Stimulated activated naive CD8-positive, alpha-beta T cell treated with anti-CD3 and anti-CD28 coated beads, Interleukin-15, amount 100 ng/mL, for 72 hours (primary cell): ENCODE measurements at regions not wholly inside any gene's neighbourhood (a gene's known extent, or its start where the extent isn't known, plus 50 kb on each side); places are given as distances from the start of the nearest gene placed in this dataset.

ENCODE experiments used
- ATAC-seq: fragments of 150-1000 bp; cut with Tn5 transposase; 2 replicates; pipeline ENCODE4 v1.10.0; 2021; ENCODE audit warnings: mild to moderate bottlenecking, moderate library complexity
- DNase-seq, 2 donors: peaks; one replicate each; pipeline ENCODE4 v3.0.0; 2021 to 2022
- H3K27ac Mint-ChIP-seq, 2 donors: one replicate each; pipeline ENCODE4 v1.8.0; 2022; ENCODE audit warnings: mild to moderate bottlenecking in 2 of 2, mixed read lengths in 2 of 2, moderate library complexity in 2 of 2
- H3K27me3 Mint-ChIP-seq: one replicate; pipeline ENCODE4 v1.8.0; 2022; ENCODE audit warnings: mixed read lengths
- H3K4me1 Mint-ChIP-seq: one replicate; pipeline ENCODE4 v1.8.0; 2022; ENCODE audit warnings: mild to moderate bottlenecking, mixed read lengths
- H3K4me3 Mint-ChIP-seq, 2 donors: one replicate each; pipeline ENCODE4 v1.8.0; 2022; ENCODE audit warnings: mild to moderate bottlenecking in 2 of 2, mixed read lengths in 2 of 2, moderate library complexity in 1 of 2
- H3K9me3 Mint-ChIP-seq, 2 donors: one replicate each; pipeline ENCODE4 v1.8.0; 2022; ENCODE audit warnings: mixed read lengths in 2 of 2

DNA sequence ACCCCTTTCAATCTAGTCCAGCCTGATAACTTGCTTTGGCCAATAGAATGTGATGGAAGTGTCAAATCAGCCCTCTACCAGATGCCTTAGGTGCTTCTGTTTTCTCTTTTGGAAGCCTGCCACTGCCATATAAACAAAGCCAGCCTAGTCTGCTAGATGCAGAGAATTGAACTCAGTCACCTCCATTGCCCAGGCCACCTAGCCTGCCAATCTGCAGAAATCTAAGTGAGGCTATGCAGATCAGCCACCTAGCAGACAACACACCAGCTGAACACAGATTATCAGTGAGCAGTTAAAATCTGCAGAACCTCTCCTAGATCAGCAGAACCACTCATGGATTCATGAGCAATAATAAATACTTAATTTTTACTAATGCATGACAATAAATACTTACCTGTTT is 1108.2 kb downstream of the PCDH18 start:
- ATAC-seq (no peak), DNase-seq (no peak)
- H3K4me3 Mint-ChIP-seq, result no peak overlapping the region
- no peak overlapping the region for H3K27ac Mint-ChIP-seq
- no peaks in the 10 kb centered on the region for H3K4me1 Mint-ChIP-seq
- H3K9me3 Mint-ChIP-seq, result peaks cover 7 to 10% of the 10 kb centered on the region in 2 donors
- no peaks in the 10 kb centered on the region for H3K27me3 Mint-ChIP-seq

DNA sequence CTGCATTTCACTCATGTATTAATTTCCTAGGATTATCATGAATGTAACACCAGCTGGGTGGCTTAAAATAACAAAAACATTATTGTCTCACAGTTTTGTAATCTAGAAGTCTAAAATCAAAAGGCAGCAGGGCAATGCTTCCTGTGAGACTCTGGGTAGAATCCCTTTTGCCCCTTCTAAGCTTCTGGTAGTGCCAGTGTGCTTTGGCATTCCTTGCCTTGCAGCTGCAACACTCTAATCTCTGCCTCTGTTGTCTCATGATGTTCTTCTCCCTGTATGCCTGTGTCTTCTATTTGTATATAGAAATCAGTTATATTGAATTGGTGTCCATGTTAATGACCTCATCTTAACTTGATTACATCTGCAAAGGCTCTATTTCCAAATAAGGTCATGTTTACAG is 1117.3 kb downstream of the PCDH18 start:
- no peak overlapping the region for H3K27ac Mint-ChIP-seq
- no peak for DNase-seq
- no peaks in the 10 kb centered on the region for H3K27me3 Mint-ChIP-seq
- peaks cover 0 to 8% of the 10 kb centered on the region in 2 donors for H3K9me3 Mint-ChIP-seq
- no peak overlapping the region for H3K4me3 Mint-ChIP-seq
- no peak for ATAC-seq
- no peaks in the 10 kb centered on the region for H3K4me1 Mint-ChIP-seq

DNA sequence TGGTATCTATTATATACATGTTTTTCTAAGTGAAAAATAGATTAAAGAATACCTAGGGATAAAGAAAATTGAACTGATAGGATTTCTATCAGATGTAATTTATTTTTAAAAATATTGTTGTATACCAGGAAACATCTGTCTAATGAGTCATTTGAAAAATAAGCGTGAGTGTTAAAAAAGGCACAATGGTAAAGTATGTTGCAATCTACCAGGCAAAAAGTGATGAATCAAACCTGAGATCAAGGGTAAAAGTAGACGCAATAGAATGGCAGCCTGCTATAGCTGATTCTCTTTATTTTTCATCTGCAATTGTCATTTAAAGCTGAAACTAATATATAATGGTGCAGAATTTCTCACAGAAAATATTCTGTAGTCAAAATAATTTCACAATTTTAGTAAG is 1119.6 kb downstream of the PCDH18 start:
- Mint-ChIP-seq H3K9me3 (peaks cover 0 to 8% of the 10 kb centered on the region in 2 donors), H3K4me3 (no peak overlapping the region), H3K27me3 (no peaks in the 10 kb centered on the region), H3K27ac (no peak overlapping the region), H3K4me1 (no peaks in the 10 kb centered on the region)
- ATAC-seq (no peak), DNase-seq (no peak)

DNA sequence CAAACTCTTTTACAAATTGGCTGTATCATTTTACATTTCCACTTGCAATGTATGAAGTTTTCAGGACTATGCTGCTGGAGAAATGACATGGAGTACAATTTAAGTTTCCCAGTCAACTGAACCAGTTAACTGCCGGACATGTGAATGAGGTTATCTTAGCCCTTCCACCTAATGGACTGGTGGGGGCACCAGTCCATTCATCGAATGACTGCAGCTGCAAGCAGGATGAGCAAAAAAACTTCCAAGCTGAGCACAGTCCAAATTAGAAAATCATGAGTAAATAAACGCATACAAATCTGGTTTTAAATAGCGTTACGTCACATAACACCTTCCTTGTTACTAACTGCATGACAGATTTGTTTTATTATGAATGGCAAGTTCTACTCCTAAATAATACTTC is 1131.5 kb downstream of the PCDH18 start:
- peaks cover 0 to 3% of the 10 kb centered on the region in 2 donors for H3K9me3 Mint-ChIP-seq
- DNase-seq (no peak), ATAC-seq (no peak)
- H3K4me1 Mint-ChIP-seq, result no peaks in the 10 kb centered on the region
- no peaks in the 10 kb centered on the region for H3K27me3 Mint-ChIP-seq
- H3K4me3 Mint-ChIP-seq, result no peak overlapping the region
- no peak overlapping the region for H3K27ac Mint-ChIP-seq

DNA sequence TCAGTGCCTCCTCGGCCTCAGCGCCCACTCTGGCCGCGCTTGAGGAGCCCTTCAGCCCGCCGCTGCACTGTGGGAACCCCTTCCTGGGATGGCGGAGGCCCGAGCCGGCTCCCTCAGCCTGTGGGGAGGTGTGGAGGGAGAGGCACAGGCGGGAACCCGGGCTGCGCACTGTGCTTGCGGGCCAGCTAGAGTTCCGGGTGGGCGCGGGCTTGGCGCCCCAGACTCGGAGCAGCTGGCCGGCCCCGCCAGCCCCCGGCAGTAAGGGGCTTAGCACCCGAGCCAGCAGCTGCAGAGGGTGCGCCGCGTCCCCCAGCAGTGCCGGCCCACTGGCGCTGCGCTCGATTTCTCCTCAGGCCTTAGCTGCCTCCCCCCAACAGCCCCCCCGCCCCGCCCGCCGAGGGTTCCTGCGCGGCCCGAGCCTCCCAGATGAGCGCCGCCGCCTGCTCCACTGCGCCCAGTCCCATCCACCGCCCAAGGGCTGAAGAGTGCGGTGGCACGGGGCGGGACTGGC is 1137.0 kb downstream of the PCDH18 start:
- DNase-seq, result no peak
- no peaks in the 10 kb centered on the region for H3K27me3 Mint-ChIP-seq
- ATAC-seq, result peak; percentile 39
- H3K27ac Mint-ChIP-seq, result no peak overlapping the region
- H3K9me3 Mint-ChIP-seq, result no peaks in the 10 kb centered on the region
- no peak overlapping the region for H3K4me3 Mint-ChIP-seq
- H3K4me1 Mint-ChIP-seq, result no peaks in the 10 kb centered on the region

DNA sequence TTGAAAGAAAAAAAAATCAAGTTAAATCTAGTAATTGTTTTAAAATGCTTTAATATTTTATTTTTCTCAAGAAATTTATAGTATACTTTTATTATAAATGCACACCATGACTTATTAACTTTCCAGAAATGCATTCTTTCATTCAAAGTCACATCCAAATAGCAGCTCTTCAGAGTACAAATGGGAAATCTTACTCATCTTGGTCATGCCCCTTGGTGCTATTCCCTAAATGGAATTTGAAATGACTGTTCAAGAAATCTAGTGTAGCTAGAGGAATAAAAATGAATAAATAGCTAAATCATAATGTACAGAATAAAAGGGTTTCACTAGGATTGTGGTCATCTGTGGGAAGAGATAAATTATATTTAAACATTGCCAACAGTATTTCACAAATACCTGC is 1139.7 kb downstream of the PCDH18 start:
- Mint-ChIP-seq H3K4me3 (no peak overlapping the region), H3K27me3 (no peaks in the 10 kb centered on the region), H3K9me3 (no peaks in the 10 kb centered on the region), H3K4me1 (no peaks in the 10 kb centered on the region), H3K27ac (no peak overlapping the region)
- no peak for ATAC-seq
- DNase-seq, result no peak

DNA sequence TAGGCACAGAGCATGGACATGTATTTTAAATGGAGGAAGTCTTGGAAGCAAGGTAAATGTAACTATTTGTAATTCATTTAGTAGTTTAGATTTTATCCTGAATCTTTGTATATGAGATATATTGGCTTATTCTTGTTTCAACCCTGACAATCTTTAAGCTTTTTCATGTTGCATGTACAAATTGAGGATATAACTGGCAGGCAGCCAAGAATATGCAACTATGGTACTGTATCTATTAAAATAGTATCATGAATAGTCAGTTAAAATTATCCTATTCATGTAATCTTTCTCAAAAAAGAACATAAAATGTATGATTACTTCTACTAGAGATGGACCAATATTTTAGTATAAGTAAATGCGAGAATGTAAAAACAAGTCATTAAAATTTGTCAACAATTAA is 1141.5 kb downstream of the PCDH18 start:
- DNase-seq (no peak), ATAC-seq (no peak)
- Mint-ChIP-seq H3K9me3 (no peaks in the 10 kb centered on the region), H3K27me3 (no peaks in the 10 kb centered on the region), H3K4me1 (no peaks in the 10 kb centered on the region), H3K4me3 (no peak overlapping the region), H3K27ac (no peak overlapping the region)

DNA sequence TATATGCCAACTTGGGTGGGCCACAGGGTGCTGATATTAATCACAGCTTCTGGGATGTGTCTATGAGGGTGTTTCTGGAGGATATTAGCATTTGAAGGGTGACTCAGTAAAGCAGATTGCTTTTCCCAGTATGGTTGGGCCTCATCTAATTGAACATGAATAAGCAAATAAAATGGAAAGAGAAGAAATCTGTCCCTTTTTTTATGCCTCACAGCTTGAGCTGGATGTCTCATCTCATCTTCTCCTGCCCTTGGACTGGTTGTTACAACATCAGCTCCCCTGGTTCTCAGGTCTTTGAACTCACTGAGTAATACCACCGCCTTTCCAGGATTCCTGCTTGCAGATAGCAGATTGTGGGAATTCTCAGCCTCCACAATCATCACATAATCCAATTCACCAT is 1149.2 kb downstream of the PCDH18 start:
- ATAC-seq, result no peak
- no peaks in the 10 kb centered on the region for H3K4me1 Mint-ChIP-seq

DNA sequence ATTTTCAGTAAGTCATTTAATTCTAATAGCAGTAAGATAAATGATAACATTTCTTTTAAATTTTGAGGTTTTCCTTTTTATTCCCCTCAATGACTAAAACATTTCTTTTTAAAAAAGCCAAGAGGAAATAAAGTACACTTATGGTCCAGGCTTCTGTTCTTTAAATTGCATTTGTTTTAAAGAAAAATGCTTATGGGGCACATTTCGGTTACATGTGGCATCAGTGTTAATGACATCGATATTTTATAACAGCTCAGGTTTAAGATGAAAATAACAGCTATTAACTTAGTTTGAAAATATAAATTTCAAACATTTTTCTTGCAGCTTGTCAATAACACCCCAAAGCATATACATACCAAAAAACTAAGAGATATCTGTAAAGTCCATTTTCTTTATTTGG is 1161.1 kb downstream of the PCDH18 start:
- no peak overlapping the region for H3K27ac Mint-ChIP-seq

More for the DNA sequence above, 1149.2 kb downstream of the PCDH18 start:
- Mint-ChIP-seq H3K4me3 (no peak overlapping the region), H3K27ac (no peak overlapping the region), H3K27me3 (no peaks in the 10 kb centered on the region), H3K9me3 (no peaks in the 10 kb centered on the region)
- no peak for DNase-seq

DNA sequence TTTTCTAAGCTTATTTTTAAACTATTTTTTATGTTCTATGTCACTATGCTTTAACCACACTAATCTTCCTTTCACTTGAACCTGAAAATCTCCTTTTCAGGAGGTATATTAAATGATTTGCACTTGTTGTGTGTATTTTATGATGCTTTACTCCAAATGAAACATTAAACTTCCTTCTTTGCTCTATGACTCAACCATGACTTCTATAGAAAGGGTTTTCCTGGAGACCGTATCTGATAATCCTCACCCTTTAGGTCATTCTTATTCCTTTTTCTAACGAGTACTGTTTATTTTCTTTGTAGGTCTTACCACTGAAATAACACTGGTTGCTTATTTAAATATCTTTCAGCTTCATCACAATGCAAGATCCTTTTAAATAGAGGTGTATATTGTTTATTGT is 1163.2 kb downstream of the PCDH18 start:
- Mint-ChIP-seq H3K27ac (no peak overlapping the region), H3K4me3 (no peak overlapping the region), H3K27me3 (no peaks in the 10 kb centered on the region), H3K9me3 (no peaks in the 10 kb centered on the region), H3K4me1 (no peaks in the 10 kb centered on the region)
- ATAC-seq (no peak), DNase-seq (no peak)

More for the DNA sequence above, 1161.1 kb downstream of the PCDH18 start:
- Mint-ChIP-seq H3K4me1 (no peaks in the 10 kb centered on the region), H3K27me3 (no peaks in the 10 kb centered on the region), H3K9me3 (no peaks in the 10 kb centered on the region), H3K4me3 (no peak overlapping the region)
- ATAC-seq (no peak), DNase-seq (no peak)

DNA sequence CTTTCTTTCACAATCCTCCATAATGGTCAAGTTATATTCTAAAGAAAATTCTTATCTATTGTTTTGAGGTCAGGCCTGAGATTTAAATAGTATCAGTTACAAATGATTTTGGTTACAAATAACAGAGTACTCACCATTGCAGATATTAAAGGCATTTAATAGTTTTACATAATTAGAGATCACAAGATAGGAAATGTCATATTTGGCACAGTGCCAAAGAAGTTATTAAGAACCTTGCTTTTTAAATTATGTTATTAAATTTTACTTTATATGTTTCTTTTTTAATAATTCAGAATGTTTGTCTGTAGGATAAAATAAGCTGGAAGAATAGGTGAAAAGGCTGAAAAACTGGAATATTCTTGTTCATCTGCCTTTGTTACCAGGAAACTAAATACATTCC is 1174.7 kb downstream of the PCDH18 start:
- no peak overlapping the region for H3K27ac Mint-ChIP-seq
- no peaks in the 10 kb centered on the region for H3K27me3 Mint-ChIP-seq
- no peak for DNase-seq
- ATAC-seq, result no peak
- peaks cover 5 to 6% of the 10 kb centered on the region in 2 donors for H3K9me3 Mint-ChIP-seq
- no peaks in the 10 kb centered on the region for H3K4me1 Mint-ChIP-seq
- H3K4me3 Mint-ChIP-seq, result no peak overlapping the region

DNA sequence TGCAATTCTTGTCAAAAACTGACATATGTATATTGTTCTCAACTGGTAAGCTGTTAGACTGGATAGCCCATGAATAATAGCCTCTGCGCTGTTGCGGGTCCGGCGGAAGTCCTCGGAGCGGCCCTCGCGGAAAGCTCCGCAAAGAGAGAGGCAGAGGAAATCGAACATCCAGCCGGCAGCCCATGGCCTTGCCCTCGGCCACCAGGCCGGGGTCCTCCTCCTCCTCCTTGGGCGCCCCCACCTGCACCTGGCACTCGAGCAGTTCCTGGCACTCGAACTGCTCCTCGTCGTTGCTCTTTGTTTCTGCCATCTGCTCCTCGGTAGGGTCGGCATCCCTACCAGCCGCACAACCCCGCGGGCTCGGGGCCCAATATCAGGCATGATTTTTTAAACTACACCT is 1176.3 kb downstream of the PCDH18 start:
- Mint-ChIP-seq H3K27ac (no peak overlapping the region), H3K4me1 (no peaks in the 10 kb centered on the region), H3K9me3 (peaks cover 5 to 6% of the 10 kb centered on the region in 2 donors), H3K27me3 (no peaks in the 10 kb centered on the region), H3K4me3 (no peak overlapping the region)
- ATAC-seq (no peak), DNase-seq (no peak)

DNA sequence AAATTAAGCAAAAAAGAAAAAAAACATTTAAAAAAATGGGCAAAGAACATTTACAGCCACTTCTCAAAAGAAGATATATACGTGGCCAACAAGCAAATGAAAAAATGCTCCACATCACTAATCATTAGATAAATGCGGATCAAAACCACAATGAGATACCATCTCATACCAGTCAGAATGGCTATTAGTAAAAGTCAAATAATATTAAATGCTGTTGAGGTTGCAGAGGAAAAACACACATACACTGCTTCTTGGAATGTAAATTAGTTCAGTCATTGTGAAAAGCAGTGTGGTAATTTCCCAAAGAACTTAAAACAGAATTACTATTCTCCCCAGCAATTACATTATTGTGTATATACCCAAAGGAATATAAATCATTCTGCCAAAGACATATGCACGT is 1189.0 kb downstream of the PCDH18 start:
- H3K9me3 Mint-ChIP-seq, result peaks cover 12 to 21% of the 10 kb centered on the region in 2 donors
- no peak overlapping the region for H3K4me3 Mint-ChIP-seq
- no peak for DNase-seq
- no peak for ATAC-seq
- H3K27me3 Mint-ChIP-seq, result no peaks in the 10 kb centered on the region
- H3K4me1 Mint-ChIP-seq, result no peaks in the 10 kb centered on the region
- H3K27ac Mint-ChIP-seq, result no peak overlapping the region

DNA sequence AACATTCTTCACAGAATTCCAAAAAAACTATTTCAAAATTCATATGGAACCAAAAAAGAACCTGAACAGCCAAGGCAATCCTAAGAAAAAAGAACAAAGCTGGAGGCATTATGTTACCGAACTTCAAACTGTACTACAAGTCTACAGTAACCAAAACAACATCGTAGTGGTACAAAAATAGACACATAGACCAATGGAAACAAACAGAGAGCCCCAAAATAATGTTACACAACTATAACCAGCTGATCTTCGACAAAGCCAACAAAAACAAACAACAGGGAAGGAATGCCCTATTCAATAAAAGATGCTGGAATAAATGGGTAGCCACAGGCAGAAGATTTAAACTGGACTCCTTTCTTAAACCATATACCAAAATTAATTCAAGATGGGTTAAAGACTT is 1189.6 kb downstream of the PCDH18 start:
- no peak for ATAC-seq
- Mint-ChIP-seq H3K27me3 (no peaks in the 10 kb centered on the region), H3K4me3 (no peak overlapping the region)

DNA sequence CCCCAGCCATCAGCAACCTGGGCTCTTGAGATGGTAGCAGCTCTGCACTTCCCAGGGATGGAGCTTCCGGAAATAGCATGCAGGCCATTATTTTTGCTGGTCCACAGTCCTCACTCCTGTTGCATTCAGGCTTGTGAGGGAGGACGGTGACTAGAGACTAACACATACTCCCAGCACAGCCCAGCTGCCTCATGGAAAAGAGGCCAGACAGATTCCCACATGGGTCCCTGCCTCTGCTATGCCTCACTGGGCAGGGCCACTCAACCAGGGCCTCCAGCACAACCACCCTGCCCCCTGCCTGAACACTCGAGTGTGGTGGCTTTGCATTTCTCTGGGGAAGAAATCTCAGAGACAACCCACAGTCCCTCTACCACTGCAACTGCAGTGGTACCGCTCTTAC is 1195.1 kb downstream of the PCDH18 start:
- Mint-ChIP-seq H3K27me3 (no peaks in the 10 kb centered on the region), H3K4me3 (no peak overlapping the region), H3K27ac (no peak overlapping the region), H3K9me3 (peaks cover 7 to 16% of the 10 kb centered on the region in 2 donors), H3K4me1 (no peaks in the 10 kb centered on the region)
- ATAC-seq (no peak), DNase-seq (no peak)

More for the DNA sequence above, 1189.6 kb downstream of the PCDH18 start:
- Mint-ChIP-seq H3K9me3 (peaks cover 12 to 21% of the 10 kb centered on the region in 2 donors), H3K27ac (no peak overlapping the region), H3K4me1 (no peaks in the 10 kb centered on the region)
- DNase-seq, result no peak

DNA sequence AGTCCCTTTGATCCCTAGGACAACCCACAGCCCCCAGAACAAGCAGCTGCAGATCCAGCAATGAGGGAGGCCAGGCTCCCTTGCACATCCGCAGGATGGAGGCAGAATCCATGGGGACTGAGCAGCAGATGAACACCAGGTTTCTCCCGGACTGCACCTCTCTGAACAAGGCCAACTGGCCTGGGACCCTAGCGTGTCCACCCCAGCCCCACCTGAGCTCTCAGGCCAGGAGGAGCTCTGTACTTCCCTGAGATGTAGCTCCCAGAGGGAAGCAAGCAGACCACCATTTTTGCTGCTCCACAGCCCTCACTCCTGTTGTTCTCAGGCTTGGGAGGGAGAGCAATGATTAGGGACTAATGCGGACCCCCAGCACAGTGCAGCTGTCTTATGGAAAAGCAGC is 1195.8 kb downstream of the PCDH18 start:
- no peak for ATAC-seq
- no peak overlapping the region for H3K4me3 Mint-ChIP-seq
- no peak overlapping the region for H3K27ac Mint-ChIP-seq
- no peak for DNase-seq
- no peaks in the 10 kb centered on the region for H3K4me1 Mint-ChIP-seq
- H3K9me3 Mint-ChIP-seq, result peaks cover 7 to 16% of the 10 kb centered on the region in 2 donors
- no peaks in the 10 kb centered on the region for H3K27me3 Mint-ChIP-seq

DNA sequence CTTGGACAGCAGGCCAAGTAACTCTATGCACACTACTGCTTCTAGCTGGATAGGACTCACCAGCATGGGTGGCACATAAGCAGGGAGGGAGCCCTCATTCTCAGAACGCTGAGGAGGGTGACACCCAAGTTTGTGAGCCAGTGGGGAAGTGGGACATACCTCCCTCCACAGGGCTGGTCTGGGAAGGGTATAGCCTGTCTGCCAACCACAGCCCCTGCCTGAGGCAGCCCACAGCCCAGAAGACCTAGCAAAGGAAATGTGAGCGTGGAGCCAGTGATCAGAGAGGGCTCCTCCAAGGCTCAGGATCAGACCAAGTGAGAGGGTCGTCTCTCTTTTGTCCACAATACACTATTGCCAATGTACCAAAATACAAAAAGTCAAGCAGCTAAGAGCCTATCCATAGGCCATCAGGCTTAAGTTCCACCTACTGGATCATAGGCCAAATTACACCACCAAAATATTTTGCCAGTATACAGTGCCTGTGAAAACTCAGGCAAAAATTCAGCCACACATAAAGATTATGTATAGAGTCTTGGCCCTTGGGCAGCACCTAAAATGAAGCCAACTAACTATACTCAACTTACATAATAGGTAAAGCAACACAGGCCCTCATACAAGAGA is 1203.1 kb downstream of the PCDH18 start:
- Mint-ChIP-seq H3K27me3 (no peaks in the 10 kb centered on the region), H3K4me3 (no peak overlapping the region), H3K4me1 (no peaks in the 10 kb centered on the region), H3K9me3 (peaks cover 0 to 13% of the 10 kb centered on the region in 2 donors), H3K27ac (no peak overlapping the region)
- DNase-seq, result no peak
- no peak for ATAC-seq
